PFSK-1 (cell line): ENCODE measurements at regions not wholly inside any gene's neighbourhood (a gene's known extent, or its start where the extent isn't known, plus 50 kb on each side); places are given as distances from the start of the nearest gene placed in this dataset.

Experiments
- FOXP2 ChIP-seq: optimal IDR thresholded peaks from 2 replicates; pipeline ENCODE3; 2011; ENCODE audit warnings: borderline replicate concordance, control low read depth, inconsistent platforms; ENCODE audit not compliant: insufficient read depth; ENCODE audit errors: extremely low read length, extremely low read depth
- POLR2AphosphoS5 ChIP-seq: IDR thresholded peaks from 2 replicates; pipeline ENCODE4 v1.6.1; 2012; ENCODE audit warnings: low read depth, mild to moderate bottlenecking, control low read depth, low read length, moderate library complexity
- REST ChIP-seq, 2 experiments: IDR thresholded peaks; 2 replicates each; pipeline versions ENCODE4 v1.6.1 to v1.8.0; 2011 to 2012; ENCODE audit warnings: low read depth in 2 of 2, low read length in 2 of 2, control low read depth in 1 of 2, inconsistent platforms in 1 of 2, mild to moderate bottlenecking in 1 of 2, moderate library complexity in 1 of 2; ENCODE audit not compliant: insufficient read depth in 1 of 2
- SIN3A ChIP-seq: IDR thresholded peaks from 2 replicates; pipeline ENCODE4 v1.6.1; 2012; ENCODE audit warnings: mild to moderate bottlenecking, low read length, moderate library complexity, borderline replicate concordance; ENCODE audit not compliant: insufficient read depth
- TAF1 ChIP-seq: IDR thresholded peaks from 2 replicates; pipeline ENCODE4 v1.6.1; 2012; ENCODE audit warnings: low read length, control low read depth, borderline replicate concordance; ENCODE audit not compliant: insufficient read depth

GRCh38 chr13:64332048-64332447, 2898.1 kb downstream of the PCDH9 start:
- no peak for TF ChIP-seq SIN3A
- no peak for TF ChIP-seq POLR2AphosphoS5
- TF ChIP-seq REST (IDR thresholded peaks at IDR 0.05; ENCODE audit: insufficient read depth in 1 of 2, low read depth in 2 of 2, low read length in 2 of 2): no peak
- no peak for TF ChIP-seq TAF1
- no peak for TF ChIP-seq FOXP2

GRCh38 chr13:64327505-64328194, 2902.5 kb downstream of the PCDH9 start:
- TF ChIP-seq TAF1 (no peak), FOXP2 (no peak), REST (IDR thresholded peaks at IDR 0.05; ENCODE audit: insufficient read depth in 1 of 2, low read depth in 2 of 2, low read length in 2 of 2) (no peak), POLR2AphosphoS5 (no peak), SIN3A (no peak)

- TF ChIP-seq SIN3A: no peak
- TF ChIP-seq POLR2AphosphoS5: no peak
- TF ChIP-seq TAF1: no peak
- no peak for TF ChIP-seq REST (IDR thresholded peaks at IDR 0.05; ENCODE audit: insufficient read depth in 1 of 2, low read depth in 2 of 2, low read length in 2 of 2)
- no peak for TF ChIP-seq FOXP2
Observed at GRCh38 chr13:64314331-64314730, 2898.7 kb upstream of the PCDH20 start.

- TF ChIP-seq REST (IDR thresholded peaks at IDR 0.05; ENCODE audit: insufficient read depth in 1 of 2, low read depth in 2 of 2, low read length in 2 of 2): no peak
- no peak for TF ChIP-seq SIN3A
- TF ChIP-seq FOXP2: no peak
- no peak for TF ChIP-seq POLR2AphosphoS5
- no peak for TF ChIP-seq TAF1
Observed at GRCh38 chr13:64311948-64312347, 2896.3 kb upstream of the PCDH20 start.
